Panc1 (cell line): ENCODE measurements at regions not wholly inside any gene's neighbourhood (a gene's known extent, or its start where the extent isn't known, plus 50 kb on each side); places are given as distances from the start of the nearest gene placed in this dataset.

Source experiments
- CTCF ChIP-seq: fragments of 450-650 bp; IDR thresholded peaks from 2 replicates; pipeline ENCODE4 v1.5.1; 2017; ENCODE audit warnings: mild to moderate bottlenecking
- POLR2AphosphoS5 ChIP-seq: IDR thresholded peaks from 2 replicates; pipeline ENCODE4 v1.6.1; 2012; ENCODE audit warnings: mild to moderate bottlenecking, low read depth, low read length, moderate library complexity

GRCh38 chr2:390959-391358 is 103.1 kb upstream of the ALKAL2 start:
- no peak for TF ChIP-seq CTCF
- no peak for TF ChIP-seq POLR2AphosphoS5
